HepG2 (cell line): ENCODE measurements at regions not wholly inside any gene's neighbourhood (a gene's known extent, or its start where the extent isn't known, plus 50 kb on each side); places are given as distances from the start of the nearest gene placed in this dataset.

Source experiments
- ATAC-seq: fragments of 200-7000 bp; cut with Tn5 transposase; 3 replicates; pipeline ENCODE4 v1.9.1; 2020; ENCODE audit warnings: mild to moderate bottlenecking, moderate library complexity
- BruUV-seq: library from RNA; stranded (reverse); fragments of 400-500 nt; replicated peaks from 2 replicates; lab custom pipeline; 2021; lab: Mats Ljungman, UMichigan
- CTCF ChIA-PET: fragments of 300-600 bp; formaldehyde crosslinking; extraction: SDS; loops from one replicate; lab custom pipeline; 2021; ENCODE audit warnings: low total read pairs, inconsistent platforms, low intra/inter-chr PET ratio; lab: Yijun Ruan, JAX
- POLR2A ChIA-PET: fragments of 350-600 bp; sonication (Branson Sonifier 250); formaldehyde crosslinking; loops from one replicate; lab custom pipeline; 2020; ENCODE audit warnings: antibody characterized with exemption, inconsistent platforms; lab: Yijun Ruan, JAX
- DNase-seq: peaks from one replicate; pipeline ENCODE4 v3.0.0-alpha.2; 2015; ENCODE audit warnings: low spot score
- FAIRE-seq: peaks from 3 replicates; lab custom pipeline; 2011; peaks lifted over from hg19 to GRCh38; lab: Jason Lieb, UNC
- H2AFZ ChIP-seq: one replicate; pipeline ENCODE4 v1.6.1; 2011; ENCODE audit warnings: low read length, inconsistent platforms
- H3K27ac ChIP-seq: fragments of 300-600 bp; 3 replicates; pipeline ENCODE4 v1.8.0; 2011; ENCODE audit warnings: mixed run types, mild to moderate bottlenecking, mixed read lengths, low read length, inconsistent platforms; ENCODE audit not compliant: insufficient read depth; ENCODE audit errors: extremely low read length
- H3K27me3 ChIP-seq, 2 experiments: fragments of 200-600 bp in 1 of 2; 2 replicates in 1 of 2; 3 replicates in 1 of 2; pipeline versions ENCODE4 v1.6.0 to v1.8.0; 2011; ENCODE audit warnings: low read length in 2 of 2, mild to moderate bottlenecking in 2 of 2, moderate library complexity in 2 of 2, inconsistent platforms in 1 of 2; ENCODE audit not compliant: insufficient read depth in 2 of 2, control insufficient read depth in 1 of 2
- H3K36me3 ChIP-seq, 2 experiments: fragments of 200-600 bp in 1 of 2; replicated peaks in 1 of 2; 2 replicates in 1 of 2; 3 replicates in 1 of 2; pipeline versions ENCODE4 v1.5.1 to v1.8.0; 2011; ENCODE audit warnings: low read length in 2 of 2, inconsistent platforms in 1 of 2; ENCODE audit not compliant: insufficient read depth in 2 of 2, control insufficient read depth in 1 of 2
- H3K4me1 ChIP-seq: 2 replicates; pipeline ENCODE4 v1.5.1; 2012; ENCODE audit warnings: low read length, inconsistent platforms; ENCODE audit not compliant: insufficient read depth
- H3K4me2 ChIP-seq: 2 replicates; pipeline ENCODE4 v1.6.0; 2011; ENCODE audit warnings: low read depth, low read length, inconsistent platforms
- H3K4me3 ChIP-seq, 3 experiments: fragments of 200-600 bp in 1 of 3; sonication (generic), shearing (Covaris generic) in 1 of 3; replicated peaks in 1 of 3; 2 replicates each; pipeline ENCODE4 v1.5.1; 2011 to 2016; ENCODE audit warnings: low read length in 3 of 3, inconsistent platforms in 2 of 3, low read depth in 2 of 3, mild to moderate bottlenecking in 2 of 3, control low read depth in 1 of 3, mixed read lengths in 1 of 3; ENCODE audit not compliant: insufficient read depth in 1 of 3
- H3K79me2 ChIP-seq: one replicate; pipeline ENCODE4 v1.6.1; 2011; ENCODE audit warnings: low read length, inconsistent platforms; ENCODE audit not compliant: insufficient read depth
- H3K9ac ChIP-seq: 2 replicates; pipeline ENCODE4 v1.6.0; 2011; ENCODE audit warnings: mild to moderate bottlenecking, low read depth, low read length, inconsistent platforms; ENCODE audit not compliant: insufficient read depth
- H3K9me3 ChIP-seq: 2 replicates; pipeline ENCODE4 v1.5.1; 2012; ENCODE audit warnings: mild to moderate bottlenecking, low read length
- H4K20me1 ChIP-seq: 2 replicates; pipeline ENCODE4 v1.6.0; 2011; ENCODE audit warnings: inconsistent platforms, mild to moderate bottlenecking, low read length, moderate library complexity; ENCODE audit not compliant: insufficient read depth
- ATF7 ChIP-seq, 2 experiments: fragments of 450-650 bp in 1 of 2; sonication (generic) in 1 of 2; formaldehyde crosslinking in 1 of 2; IDR thresholded peaks; 2 replicates each; pipeline versions ENCODE4 v1.4.0 to v1.6.1; 2016 to 2020; ENCODE audit warnings: antibody characterized with exemption in 1 of 2, mild to moderate bottlenecking in 1 of 2, missing genetic modification reagents in 1 of 2
- CHD4 ChIP-seq: fragments of 200-600 bp; sonication (generic); IDR thresholded peaks from 2 replicates; pipeline ENCODE4 v1.7.0; 2017; ENCODE audit warnings: mild to moderate bottlenecking, low read length, borderline replicate concordance
- DNMT1 ChIP-seq: sonication (generic); formaldehyde crosslinking; IDR thresholded peaks from 2 replicates; pipeline ENCODE4 v1.5.1; 2020; ENCODE audit warnings: mild to moderate bottlenecking, missing genetic modification reagents
- EHMT2 ChIP-seq: fragments of 200-600 bp; sonication (generic); IDR thresholded peaks from 2 replicates; pipeline ENCODE4 v1.7.0; 2017; ENCODE audit warnings: antibody characterized with exemption, low read depth, low read length, borderline replicate concordance
- MAF1 ChIP-seq: sonication (generic); formaldehyde crosslinking; IDR thresholded peaks from 2 replicates; pipeline ENCODE4 v1.5.0; 2020; ENCODE audit warnings: missing genetic modification reagents, borderline replicate concordance
- SMC3 ChIP-seq: IDR thresholded peaks from 2 replicates; pipeline ENCODE4 v1.6.1; 2011; ENCODE audit warnings: low read length, improper control_type of control experiment
- YY1 ChIP-seq: IDR thresholded peaks from 2 replicates; pipeline ENCODE4 v1.6.1; 2011; ENCODE audit warnings: low read length, low read depth, moderate library complexity, mild to moderate bottlenecking; ENCODE audit not compliant: insufficient read depth, insufficient replicate concordance
- ZNF180 ChIP-seq: sonication (generic); formaldehyde crosslinking; IDR thresholded peaks from 2 replicates; pipeline ENCODE4 v1.4.0; 2020; ENCODE audit warnings: low read depth, missing genetic modification reagents, borderline replicate concordance
- ZNF816 ChIP-seq: sonication (generic); formaldehyde crosslinking; IDR thresholded peaks from 2 replicates; pipeline ENCODE4 v1.8.0; 2022; ENCODE audit warnings: missing genetic modification reagents, mild to moderate bottlenecking, borderline replicate concordance
- WGBS: methylation state at CpG from one replicate; pipeline ENCODE4 v1.1.6; 2017; ENCODE audit warnings: low lambda C conversion rate; 5-methylcytosine and 5-hydroxymethylcytosine counted together
- in situ Hi-C: cut with HindIII; loops from 2 replicates; pipeline ENCODE4 v1.10.0; 2017; ENCODE audit warnings: low pct_unique_long_range_greater_than_20kb; ENCODE audit not compliant: extremely low pct_ligation_motif_present
- intact Hi-C: fragments of 100-400 bp; cut with micrococcal nuclease; formaldehyde crosslinking; loops from one replicate; pipeline ENCODE4 v1.10.0; 2022; ENCODE audit not compliant: unreplicated experiment
- TF ChIP-seq, protein P1 (sequence below): IDR thresholded peaks from 2 replicates; pipeline ENCODE4 v1.6.1; 2016; ENCODE audit warnings: missing compliant biosample characterization, missing genetic modification reagents, borderline replicate concordance
- TF ChIP-seq, protein P2 (sequence below): sonication (generic); formaldehyde crosslinking; IDR thresholded peaks from 2 replicates; pipeline ENCODE4 v1.8.1; 2023; ENCODE audit warnings: mild to moderate bottlenecking, missing genetic modification reagents, borderline replicate concordance
- TF ChIP-seq, protein P3 (sequence below): sonication (generic); formaldehyde crosslinking; IDR thresholded peaks from 2 replicates; pipeline ENCODE4 v1.4.0; 2020; ENCODE audit warnings: mild to moderate bottlenecking, missing genetic modification reagents
- TF ChIP-seq, protein P4 (sequence below): sonication (generic); formaldehyde crosslinking; conservative IDR thresholded peaks from 2 replicates; pipeline ENCODE4 v1.4.0; 2020; ENCODE audit warnings: missing genetic modification reagents
- TF ChIP-seq, protein P5 (sequence below): sonication (generic); formaldehyde crosslinking; IDR thresholded peaks from 2 replicates; pipeline ENCODE4 v1.5.0; 2020; ENCODE audit warnings: missing genetic modification reagents

DNA sequence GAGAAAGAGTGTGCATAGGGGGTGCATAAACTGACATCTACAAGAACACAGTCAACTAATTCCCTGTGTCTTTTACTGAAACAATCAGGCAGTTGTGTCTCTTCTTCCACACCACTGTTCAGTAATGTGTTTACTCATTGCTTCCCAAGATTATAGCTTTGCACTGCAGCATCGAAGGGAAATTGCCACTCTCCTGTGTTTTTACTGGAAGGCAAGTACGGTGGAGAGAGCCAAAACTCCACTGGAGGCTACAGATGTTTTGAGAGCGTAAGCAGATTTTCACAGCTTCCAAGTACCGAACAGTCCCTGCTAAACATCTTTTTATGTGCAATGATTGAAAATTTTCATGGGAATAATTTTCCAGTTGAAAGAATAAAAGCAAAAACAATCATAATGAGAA lies 510.5 kb upstream of the AKR1E2 start:
- TF ChIP-seq, protein P1, sequence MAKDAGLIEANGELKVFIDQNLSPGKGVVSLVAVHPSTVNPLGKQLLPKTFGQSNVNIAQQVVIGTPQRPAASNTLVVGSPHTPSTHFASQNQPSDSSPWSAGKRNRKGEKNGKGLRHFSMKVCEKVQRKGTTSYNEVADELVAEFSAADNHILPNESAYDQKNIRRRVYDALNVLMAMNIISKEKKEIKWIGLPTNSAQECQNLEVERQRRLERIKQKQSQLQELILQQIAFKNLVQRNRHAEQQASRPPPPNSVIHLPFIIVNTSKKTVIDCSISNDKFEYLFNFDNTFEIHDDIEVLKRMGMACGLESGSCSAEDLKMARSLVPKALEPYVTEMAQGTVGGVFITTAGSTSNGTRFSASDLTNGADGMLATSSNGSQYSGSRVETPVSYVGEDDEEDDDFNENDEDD: no peak
- TF ChIP-seq, protein P2, sequence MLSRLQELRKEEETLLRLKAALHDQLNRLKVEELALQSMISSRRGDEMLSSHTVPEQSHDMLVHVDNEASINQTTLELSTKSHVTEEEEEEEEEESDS (CRISPR knock-in tag): no peak
- TF ChIP-seq MAF1 (CRISPR knock-in tag) (no peak), ZNF180 (no peak), SMC3 (no peak), ZNF816 (CRISPR knock-in tag) (no peak), EHMT2 (no peak), CHD4 (no peak), YY1 (no peak), DNMT1 (CRISPR knock-in tag) (no peak), ATF7 (IDR thresholded peaks at IDR 0.05) (no peak), ATF7 (CRISPR knock-in tag; IDR thresholded peaks at IDR 0.05) (no peak)
- TF ChIP-seq, protein P3, sequence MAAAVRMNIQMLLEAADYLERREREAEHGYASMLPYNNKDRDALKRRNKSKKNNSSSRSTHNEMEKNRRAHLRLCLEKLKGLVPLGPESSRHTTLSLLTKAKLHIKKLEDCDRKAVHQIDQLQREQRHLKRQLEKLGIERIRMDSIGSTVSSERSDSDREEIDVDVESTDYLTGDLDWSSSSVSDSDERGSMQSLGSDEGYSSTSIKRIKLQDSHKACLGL (CRISPR knock-in tag): no peak
- TF ChIP-seq, protein P4, sequence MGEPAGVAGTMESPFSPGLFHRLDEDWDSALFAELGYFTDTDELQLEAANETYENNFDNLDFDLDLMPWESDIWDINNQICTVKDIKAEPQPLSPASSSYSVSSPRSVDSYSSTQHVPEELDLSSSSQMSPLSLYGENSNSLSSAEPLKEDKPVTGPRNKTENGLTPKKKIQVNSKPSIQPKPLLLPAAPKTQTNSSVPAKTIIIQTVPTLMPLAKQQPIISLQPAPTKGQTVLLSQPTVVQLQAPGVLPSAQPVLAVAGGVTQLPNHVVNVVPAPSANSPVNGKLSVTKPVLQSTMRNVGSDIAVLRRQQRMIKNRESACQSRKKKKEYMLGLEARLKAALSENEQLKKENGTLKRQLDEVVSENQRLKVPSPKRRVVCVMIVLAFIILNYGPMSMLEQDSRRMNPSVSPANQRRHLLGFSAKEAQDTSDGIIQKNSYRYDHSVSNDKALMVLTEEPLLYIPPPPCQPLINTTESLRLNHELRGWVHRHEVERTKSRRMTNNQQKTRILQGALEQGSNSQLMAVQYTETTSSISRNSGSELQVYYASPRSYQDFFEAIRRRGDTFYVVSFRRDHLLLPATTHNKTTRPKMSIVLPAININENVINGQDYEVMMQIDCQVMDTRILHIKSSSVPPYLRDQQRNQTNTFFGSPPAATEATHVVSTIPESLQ: no peak
- TF ChIP-seq, protein P5, sequence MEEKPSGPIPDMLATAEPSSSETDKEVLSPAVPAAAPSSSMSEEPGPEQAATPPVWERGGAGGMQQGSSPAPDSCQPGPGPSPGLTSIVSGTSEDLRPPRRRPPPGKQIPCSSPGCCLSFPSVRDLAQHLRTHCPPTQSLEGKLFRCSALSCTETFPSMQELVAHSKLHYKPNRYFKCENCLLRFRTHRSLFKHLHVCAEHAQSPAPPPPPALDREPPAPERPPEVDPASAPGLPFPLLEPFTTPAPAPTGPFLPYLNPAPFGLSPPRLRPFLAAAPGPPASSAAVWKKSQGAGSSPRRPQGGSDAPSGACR (CRISPR knock-in tag): no peak
- TF ChIP-seq, all 625 proteins: peak for 0

More for the DNA sequence above, 510.5 kb upstream of the AKR1E2 start:
- no peak for DNase-seq
- Histone ChIP-seq H3K9me3 (no peaks in the 10 kb centered on the region), H3K27ac (no peak overlapping the region), H3K4me3 (no peak overlapping the region), H4K20me1 (no peaks in the 10 kb centered on the region), H3K79me2 (no peaks in the 10 kb centered on the region), H3K36me3 (no peaks in the 10 kb centered on the region), H3K9ac (no peak overlapping the region), H2AFZ (peak overlapping the region; percentile 50), H3K4me1 (no peaks in the 10 kb centered on the region), H3K27me3 (no peaks in the 10 kb centered on the region), H3K4me2 (no peak overlapping the region)
- BruUV-seq: no TSS peak
- 26% methylated on average over 4 of the region's 4 CpGs for WGBS
- no peak for FAIRE-seq
- in situ Hi-C loops (no loop called here), intact Hi-C loops (no loop called here)
- no peak for ATAC-seq
- CTCF ChIA-PET: no interaction called here
- POLR2A ChIA-PET: no interaction called here
